ENCODE measurements at regions not wholly inside any gene's neighbourhood (a gene's known extent, or its start where the extent isn't known, plus 50 kb on each side); places are given as distances from the start of the nearest gene placed in this dataset.

DNA sequence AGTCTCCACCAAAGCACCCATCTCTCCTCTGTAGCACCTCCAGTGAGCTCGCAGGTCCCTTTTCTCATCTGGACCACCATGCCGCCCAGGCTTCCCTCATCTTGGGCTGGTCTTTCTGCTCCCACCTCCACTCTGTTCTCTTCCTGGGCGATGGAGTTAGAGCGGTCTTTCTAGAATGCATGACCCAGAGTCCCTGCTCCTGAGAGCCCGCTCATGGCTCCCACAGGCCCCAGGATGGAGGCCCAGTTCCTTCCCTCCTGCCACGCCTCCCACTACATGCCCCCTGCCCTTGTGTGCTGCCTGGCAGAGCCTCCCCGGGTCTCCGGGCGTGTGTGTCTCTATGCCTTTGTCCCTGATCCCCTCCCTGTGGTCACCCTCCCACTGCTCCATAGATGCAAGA is 100.7 kb upstream of the RTL1 start:
- no peaks in the 10 kb centered on the region for H3K79me2 ChIP-seq (ENCODE audit: insufficient read depth, low read length)
- no peak overlapping the region for H2AFZ ChIP-seq (ENCODE audit: low read depth, low read length, poor library complexity, severe bottlenecking)
- H3K9me3 ChIP-seq (ENCODE audit: control insufficient read depth in 1 of 2, insufficient read depth in 1 of 2, low read depth in 1 of 2, low read length in 2 of 2): no peaks in the 10 kb centered on the region
- DNase-seq (ENCODE audit: low read depth, low spot score): no peak
- H4K20me1 ChIP-seq (ENCODE audit: insufficient read depth): no peaks in the 10 kb centered on the region
- ChIA-PET RAD21 (ENCODE audit: low non-redundant PET in 1 of 2, low total read pairs in 2 of 2, uncharacterized antibody in 2 of 2, unreplicated experiment in 2 of 2) (no interaction called here), POLR2A (no interaction called here), CTCF (no interaction called here)
- no peak overlapping the region for H3K4me2 ChIP-seq (ENCODE audit: low read length)
- H3K36me3 ChIP-seq (ENCODE audit: control insufficient read depth in 1 of 2, insufficient read depth in 2 of 2, low read length in 2 of 2): no peaks in the 10 kb centered on the region
- no peaks in the 10 kb centered on the region for H3K27me3 ChIP-seq (ENCODE audit: insufficient read depth, low read length)
- intact Hi-C loops (cut with micrococcal nuclease): no loop called here
- H3K9ac ChIP-seq (ENCODE audit: low read length): no peak overlapping the region
- ATAC-seq: no peak
- peaks cover 0 to 16% of the 10 kb centered on the region in 2 experiments; a peak in 2 of 4 replicates for H3K4me1 ChIP-seq (ENCODE audit: control insufficient read depth in 1 of 2, insufficient read depth in 2 of 2, low read length in 2 of 2)
- TF ChIP-seq SIN3A (IDR thresholded peaks at IDR 0.05; ENCODE audit: low read depth): no peak
- no peak for TF ChIP-seq ELF1 (IDR thresholded peaks at IDR 0.05; ENCODE audit: borderline replicate concordance, low read depth)
- no peak for TF ChIP-seq CEBPB (IDR thresholded peaks at IDR 0.05; ENCODE audit: low read depth)
- TF ChIP-seq ZFX (IDR thresholded peaks at IDR 0.05): no peak
- no peak for TF ChIP-seq TCF7L2 (IDR thresholded peaks at IDR 0.05; ENCODE audit: borderline replicate concordance, extremely low read depth, insufficient read depth, insufficient read length)
- no peak for TF ChIP-seq EGR1 (IDR thresholded peaks at IDR 0.05; ENCODE audit: low read depth)
- TF ChIP-seq FOSL1 (IDR thresholded peaks at IDR 0.05; ENCODE audit: low read depth): no peak
- no peaks in the 10 kb centered on the region for H3K9me2 ChIP-seq (ENCODE audit: insufficient read depth)
- no TSS peak for BruUV-seq (replicated peaks)
- H3K27ac ChIP-seq (ENCODE audit: low read depth, low read length): no peak overlapping the region
- no peak overlapping the region for H3K4me3 ChIP-seq (replicated peaks in 1 of 2; ENCODE audit: low read depth in 1 of 2, low read length in 2 of 2)

DNA sequence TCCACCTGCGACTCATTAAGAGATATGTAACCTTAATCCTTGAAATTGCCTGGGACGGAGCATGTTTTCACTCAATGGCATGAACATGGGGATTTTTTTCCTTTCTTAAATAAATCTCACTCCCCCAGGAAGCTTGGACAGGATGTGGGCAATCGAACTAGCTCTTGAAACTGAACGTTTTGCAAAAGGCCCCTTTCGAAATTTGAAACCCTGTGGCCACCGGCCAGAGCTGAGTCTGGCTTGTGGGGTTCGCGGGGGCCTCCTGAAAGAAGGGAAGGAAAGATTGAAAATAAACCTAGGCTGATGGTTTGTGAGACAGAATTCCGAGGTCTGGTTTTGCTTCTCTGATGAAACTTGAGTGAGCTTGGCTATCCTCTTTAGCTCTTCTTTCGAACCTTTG is 101.4 kb upstream of the RTL1 start:
- H3K27me3 ChIP-seq (ENCODE audit: insufficient read depth, low read length): no peaks in the 10 kb centered on the region
- no peaks in the 10 kb centered on the region for H3K79me2 ChIP-seq (ENCODE audit: insufficient read depth, low read length)
- TF ChIP-seq, protein P1, sequence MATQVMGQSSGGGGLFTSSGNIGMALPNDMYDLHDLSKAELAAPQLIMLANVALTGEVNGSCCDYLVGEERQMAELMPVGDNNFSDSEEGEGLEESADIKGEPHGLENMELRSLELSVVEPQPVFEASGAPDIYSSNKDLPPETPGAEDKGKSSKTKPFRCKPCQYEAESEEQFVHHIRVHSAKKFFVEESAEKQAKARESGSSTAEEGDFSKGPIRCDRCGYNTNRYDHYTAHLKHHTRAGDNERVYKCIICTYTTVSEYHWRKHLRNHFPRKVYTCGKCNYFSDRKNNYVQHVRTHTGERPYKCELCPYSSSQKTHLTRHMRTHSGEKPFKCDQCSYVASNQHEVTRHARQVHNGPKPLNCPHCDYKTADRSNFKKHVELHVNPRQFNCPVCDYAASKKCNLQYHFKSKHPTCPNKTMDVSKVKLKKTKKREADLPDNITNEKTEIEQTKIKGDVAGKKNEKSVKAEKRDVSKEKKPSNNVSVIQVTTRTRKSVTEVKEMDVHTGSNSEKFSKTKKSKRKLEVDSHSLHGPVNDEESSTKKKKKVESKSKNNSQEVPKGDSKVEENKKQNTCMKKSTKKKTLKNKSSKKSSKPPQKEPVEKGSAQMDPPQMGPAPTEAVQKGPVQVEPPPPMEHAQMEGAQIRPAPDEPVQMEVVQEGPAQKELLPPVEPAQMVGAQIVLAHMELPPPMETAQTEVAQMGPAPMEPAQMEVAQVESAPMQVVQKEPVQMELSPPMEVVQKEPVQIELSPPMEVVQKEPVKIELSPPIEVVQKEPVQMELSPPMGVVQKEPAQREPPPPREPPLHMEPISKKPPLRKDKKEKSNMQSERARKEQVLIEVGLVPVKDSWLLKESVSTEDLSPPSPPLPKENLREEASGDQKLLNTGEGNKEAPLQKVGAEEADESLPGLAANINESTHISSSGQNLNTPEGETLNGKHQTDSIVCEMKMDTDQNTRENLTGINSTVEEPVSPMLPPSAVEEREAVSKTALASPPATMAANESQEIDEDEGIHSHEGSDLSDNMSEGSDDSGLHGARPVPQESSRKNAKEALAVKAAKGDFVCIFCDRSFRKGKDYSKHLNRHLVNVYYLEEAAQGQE (IDR thresholded peaks at IDR 0.05; ENCODE audit: low read depth): no peak
- TF ChIP-seq EGR1 (IDR thresholded peaks at IDR 0.05; ENCODE audit: low read depth) (no peak), CEBPB (IDR thresholded peaks at IDR 0.05; ENCODE audit: low read depth) (no peak), ELF1 (IDR thresholded peaks at IDR 0.05; ENCODE audit: borderline replicate concordance, low read depth) (no peak), TCF7L2 (IDR thresholded peaks at IDR 0.05; ENCODE audit: borderline replicate concordance, extremely low read depth, insufficient read depth, insufficient read length) (no peak), POLR2AphosphoS5 (IDR thresholded peaks at IDR 0.05; ENCODE audit: low read depth, low read length) (no peak), SP1 (IDR thresholded peaks at IDR 0.05; ENCODE audit: low read depth) (no peak), ZNF274 (IDR thresholded peaks at IDR 0.05; ENCODE audit: low read depth, low read length) (no peak), FOSL1 (IDR thresholded peaks at IDR 0.05; ENCODE audit: low read depth) (no peak), CBX3 (IDR thresholded peaks at IDR 0.05; ENCODE audit: low read depth) (no peak)
- TF ChIP-seq, protein P2, sequence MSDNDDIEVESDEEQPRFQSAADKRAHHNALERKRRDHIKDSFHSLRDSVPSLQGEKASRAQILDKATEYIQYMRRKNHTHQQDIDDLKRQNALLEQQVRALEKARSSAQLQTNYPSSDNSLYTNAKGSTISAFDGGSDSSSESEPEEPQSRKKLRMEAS (IDR thresholded peaks at IDR 0.05): no peak
- TF ChIP-seq, protein P3, sequence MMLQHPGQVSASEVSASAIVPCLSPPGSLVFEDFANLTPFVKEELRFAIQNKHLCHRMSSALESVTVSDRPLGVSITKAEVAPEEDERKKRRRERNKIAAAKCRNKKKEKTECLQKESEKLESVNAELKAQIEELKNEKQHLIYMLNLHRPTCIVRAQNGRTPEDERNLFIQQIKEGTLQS (IDR thresholded peaks at IDR 0.05): no peak
- H3K9me2 ChIP-seq (ENCODE audit: insufficient read depth): no peaks in the 10 kb centered on the region
- no peak overlapping the region for H2AFZ ChIP-seq (ENCODE audit: low read depth, low read length, poor library complexity, severe bottlenecking)
- BruUV-seq (replicated peaks): no TSS peak
- no peaks in the 10 kb centered on the region for H3K9me3 ChIP-seq (ENCODE audit: control insufficient read depth in 1 of 2, insufficient read depth in 1 of 2, low read depth in 1 of 2, low read length in 2 of 2)
- peaks cover 0 to 16% of the 10 kb centered on the region in 2 experiments; a peak in 2 of 4 replicates for H3K4me1 ChIP-seq (ENCODE audit: control insufficient read depth in 1 of 2, insufficient read depth in 2 of 2, low read length in 2 of 2)
- no peaks in the 10 kb centered on the region for H3K36me3 ChIP-seq (ENCODE audit: control insufficient read depth in 1 of 2, insufficient read depth in 2 of 2, low read length in 2 of 2)
- no peak overlapping the region for H3K27ac ChIP-seq (ENCODE audit: low read depth, low read length)
- no peak overlapping the region for H3K9ac ChIP-seq (ENCODE audit: low read length)
- ChIA-PET CTCF (no interaction called here), RAD21 (ENCODE audit: low non-redundant PET in 1 of 2, low total read pairs in 2 of 2, uncharacterized antibody in 2 of 2, unreplicated experiment in 2 of 2) (no interaction called here), POLR2A (no interaction called here)
- no peak overlapping the region for H3K4me2 ChIP-seq (ENCODE audit: low read length)
- H4K20me1 ChIP-seq (ENCODE audit: insufficient read depth): no peaks in the 10 kb centered on the region
- intact Hi-C loops (cut with micrococcal nuclease): no loop called here
- DNase-seq (ENCODE audit: low read depth, low spot score) (no peak), ATAC-seq (no peak)
- no peak overlapping the region for H3K4me3 ChIP-seq (replicated peaks in 1 of 2; ENCODE audit: low read depth in 1 of 2, low read length in 2 of 2)
